ENCODE measurements at regions not wholly inside any gene's neighbourhood (a gene's known extent, or its start where the extent isn't known, plus 50 kb on each side); places are given as distances from the start of the nearest gene placed in this dataset.

DNA sequence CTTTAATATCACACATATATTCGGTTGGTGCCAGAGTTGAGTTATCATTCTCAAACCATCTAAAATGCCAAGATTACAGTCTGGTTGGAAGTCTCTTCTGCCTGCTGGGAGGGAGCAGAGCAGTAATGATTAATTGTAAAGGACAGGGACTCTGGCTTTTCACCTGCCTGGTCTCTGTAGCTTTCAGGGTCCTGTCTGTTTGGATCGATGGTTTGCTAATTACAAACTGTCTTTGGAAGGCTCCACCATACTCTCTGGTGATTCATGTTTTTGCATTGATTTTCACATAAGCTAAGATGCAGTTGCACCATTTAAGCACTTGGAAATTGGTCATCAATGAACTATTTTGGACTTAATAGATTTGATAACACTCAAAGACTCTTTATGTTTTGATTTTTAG lies 350.4 kb upstream of the SATB1 start:
- TF ChIP-seq EZH2phosphoT487 (IDR thresholded peaks at IDR 0.05; ENCODE audit: borderline replicate concordance, low read depth, low read length) (no peak), CTCF (conservative IDR thresholded peaks at IDR 0.05; ENCODE audit: low read length) (no peak)

All from OCI-LY7 (cell line).